Hematopoietic multipotent progenitor cell (in vitro differentiated cells): ENCODE measurements at regions not wholly inside any gene's neighbourhood (a gene's known extent, or its start where the extent isn't known, plus 50 kb on each side); places are given as distances from the start of the nearest gene placed in this dataset.

ENCODE experiments used
- DNase-seq, 3 donors: peaks; one replicate each; pipeline ENCODE4 v3.0.0-alpha.2; 2011 to 2015; ENCODE audit warnings: low read depth in 2 of 3, low spot score in 2 of 3

GRCh38 chr4:24071612-24072372 is 181.9 kb upstream of the PPARGC1A start:
- no peak for DNase-seq

GRCh38 chr4:24070117-24070516 is 180.3 kb upstream of the PPARGC1A start:
- DNase-seq: no peak

- no peak for DNase-seq
These were observed 177.7 kb upstream of the PPARGC1A start for GRCh38 chr4:24067367-24068193.

GRCh38 chr4:24065974-24066373 is 176.1 kb upstream of the PPARGC1A start:
- no peak for DNase-seq

- no peak for DNase-seq
These were observed 173.9 kb upstream of the PPARGC1A start for GRCh38 chr4:24063731-24064130.

GRCh38 chr4:24060932-24061331 is 171.1 kb upstream of the PPARGC1A start:
- no peak for DNase-seq

- DNase-seq: no peak
These were observed 170.0 kb upstream of the PPARGC1A start for GRCh38 chr4:24059839-24060238.

GRCh38 chr4:24057915-24058559 is 168.2 kb upstream of the PPARGC1A start:
- DNase-seq: no peak

- no peak for DNase-seq
These were observed 166.4 kb upstream of the PPARGC1A start for GRCh38 chr4:24056289-24056688.

GRCh38 chr4:24055623-24056022 is 165.8 kb upstream of the PPARGC1A start:
- no peak for DNase-seq

GRCh38 chr4:24054910-24055309 is 165.1 kb upstream of the PPARGC1A start:
- no peak for DNase-seq

GRCh38 chr4:24053934-24054333 is 164.1 kb upstream of the PPARGC1A start:
- no peak for DNase-seq

- DNase-seq: no peak
These were observed 155.1 kb upstream of the PPARGC1A start for GRCh38 chr4:24044610-24045589.

GRCh38 chr4:24042094-24042493 is 152.2 kb upstream of the PPARGC1A start:
- no peak for DNase-seq

GRCh38 chr4:24040811-24041210 is 151.0 kb upstream of the PPARGC1A start:
- DNase-seq: no peak

- no peak for DNase-seq
These were observed 143.8 kb upstream of the PPARGC1A start for GRCh38 chr4:24033626-24034025.

- no peak for DNase-seq
These were observed 142.6 kb upstream of the PPARGC1A start for GRCh38 chr4:24032371-24032989.

- no peak for DNase-seq
These were observed 136.7 kb upstream of the PPARGC1A start for GRCh38 chr4:24026596-24026995.

GRCh38 chr4:24024605-24025004 is 134.8 kb upstream of the PPARGC1A start:
- no peak for DNase-seq

- DNase-seq: no peak
These were observed 134.3 kb upstream of the PPARGC1A start for GRCh38 chr4:24024157-24024556.
